ENCODE measurements at regions not wholly inside any gene's neighbourhood (a gene's known extent, or its start where the extent isn't known, plus 50 kb on each side); places are given as distances from the start of the nearest gene placed in this dataset.

DNA sequence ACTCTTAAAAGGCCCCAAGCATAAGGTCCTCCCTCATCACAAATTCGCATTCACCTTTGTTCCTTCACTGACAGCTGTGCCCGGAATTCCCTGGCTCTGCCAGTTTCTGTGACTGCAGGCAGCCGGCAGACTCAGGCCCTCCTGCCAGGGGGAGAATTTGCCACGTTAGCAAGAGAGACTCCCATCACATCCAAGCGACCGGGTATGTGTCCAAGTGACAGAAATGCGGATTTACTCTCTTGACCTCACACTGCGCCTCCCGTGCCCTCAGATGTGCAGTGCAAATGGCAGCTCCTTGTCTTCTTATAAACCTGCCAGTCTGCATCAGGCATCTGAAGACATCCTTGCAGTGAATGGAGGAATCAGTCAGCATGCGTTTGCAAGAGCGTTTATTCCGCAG is 187.1 kb upstream of the WWC1 start:
- TF ChIP-seq, protein P1, sequence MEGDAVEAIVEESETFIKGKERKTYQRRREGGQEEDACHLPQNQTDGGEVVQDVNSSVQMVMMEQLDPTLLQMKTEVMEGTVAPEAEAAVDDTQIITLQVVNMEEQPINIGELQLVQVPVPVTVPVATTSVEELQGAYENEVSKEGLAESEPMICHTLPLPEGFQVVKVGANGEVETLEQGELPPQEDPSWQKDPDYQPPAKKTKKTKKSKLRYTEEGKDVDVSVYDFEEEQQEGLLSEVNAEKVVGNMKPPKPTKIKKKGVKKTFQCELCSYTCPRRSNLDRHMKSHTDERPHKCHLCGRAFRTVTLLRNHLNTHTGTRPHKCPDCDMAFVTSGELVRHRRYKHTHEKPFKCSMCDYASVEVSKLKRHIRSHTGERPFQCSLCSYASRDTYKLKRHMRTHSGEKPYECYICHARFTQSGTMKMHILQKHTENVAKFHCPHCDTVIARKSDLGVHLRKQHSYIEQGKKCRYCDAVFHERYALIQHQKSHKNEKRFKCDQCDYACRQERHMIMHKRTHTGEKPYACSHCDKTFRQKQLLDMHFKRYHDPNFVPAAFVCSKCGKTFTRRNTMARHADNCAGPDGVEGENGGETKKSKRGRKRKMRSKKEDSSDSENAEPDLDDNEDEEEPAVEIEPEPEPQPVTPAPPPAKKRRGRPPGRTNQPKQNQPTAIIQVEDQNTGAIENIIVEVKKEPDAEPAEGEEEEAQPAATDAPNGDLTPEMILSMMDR (IDR thresholded peaks at IDR 0.05; ENCODE audit: low read depth, low read length): no peak
- no peak for DNase-seq (ENCODE audit: extremely low read depth, low read depth)

GRCh38 chr5:168104811-168105481 is 186.5 kb upstream of the WWC1 start:
- TF ChIP-seq, protein P1 (IDR thresholded peaks at IDR 0.05; ENCODE audit: low read depth, low read length): no peak
- no peak for DNase-seq (ENCODE audit: extremely low read depth, low read depth)

- TF ChIP-seq, protein P1 (IDR thresholded peaks at IDR 0.05; ENCODE audit: low read depth, low read length): no peak
- DNase-seq (ENCODE audit: extremely low read depth, low read depth): no peak
These were observed 185.3 kb upstream of the WWC1 start for GRCh38 chr5:168106008-168106761.

DNA sequence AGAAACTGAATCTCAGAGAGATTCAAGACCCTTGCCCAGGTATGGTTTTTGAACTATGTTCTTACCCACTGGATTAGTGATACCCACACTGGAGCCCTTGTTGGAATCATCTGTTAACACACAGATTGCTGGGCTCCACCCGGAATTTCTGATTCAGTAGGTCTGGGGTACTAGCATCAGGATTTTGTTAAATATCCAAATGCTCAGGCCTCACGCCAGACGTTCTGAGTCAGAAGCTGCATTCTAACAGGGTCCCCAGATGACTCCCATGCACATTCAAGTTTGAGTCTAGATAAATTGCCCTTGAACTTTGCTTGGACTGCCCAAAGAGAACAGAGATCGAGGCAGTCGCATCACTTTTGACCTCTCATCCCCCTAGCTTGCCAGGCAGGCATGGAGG is 182.0 kb upstream of the WWC1 start:
- DNase-seq (ENCODE audit: extremely low read depth, low read depth): no peak
- TF ChIP-seq, protein P1 (IDR thresholded peaks at IDR 0.05; ENCODE audit: low read depth, low read length): no peak

GRCh38 chr5:168110384-168110783 is 181.1 kb upstream of the WWC1 start:
- DNase-seq (ENCODE audit: extremely low read depth, low read depth): no peak
- TF ChIP-seq, protein P1 (IDR thresholded peaks at IDR 0.05; ENCODE audit: low read depth, low read length): no peak

DNA sequence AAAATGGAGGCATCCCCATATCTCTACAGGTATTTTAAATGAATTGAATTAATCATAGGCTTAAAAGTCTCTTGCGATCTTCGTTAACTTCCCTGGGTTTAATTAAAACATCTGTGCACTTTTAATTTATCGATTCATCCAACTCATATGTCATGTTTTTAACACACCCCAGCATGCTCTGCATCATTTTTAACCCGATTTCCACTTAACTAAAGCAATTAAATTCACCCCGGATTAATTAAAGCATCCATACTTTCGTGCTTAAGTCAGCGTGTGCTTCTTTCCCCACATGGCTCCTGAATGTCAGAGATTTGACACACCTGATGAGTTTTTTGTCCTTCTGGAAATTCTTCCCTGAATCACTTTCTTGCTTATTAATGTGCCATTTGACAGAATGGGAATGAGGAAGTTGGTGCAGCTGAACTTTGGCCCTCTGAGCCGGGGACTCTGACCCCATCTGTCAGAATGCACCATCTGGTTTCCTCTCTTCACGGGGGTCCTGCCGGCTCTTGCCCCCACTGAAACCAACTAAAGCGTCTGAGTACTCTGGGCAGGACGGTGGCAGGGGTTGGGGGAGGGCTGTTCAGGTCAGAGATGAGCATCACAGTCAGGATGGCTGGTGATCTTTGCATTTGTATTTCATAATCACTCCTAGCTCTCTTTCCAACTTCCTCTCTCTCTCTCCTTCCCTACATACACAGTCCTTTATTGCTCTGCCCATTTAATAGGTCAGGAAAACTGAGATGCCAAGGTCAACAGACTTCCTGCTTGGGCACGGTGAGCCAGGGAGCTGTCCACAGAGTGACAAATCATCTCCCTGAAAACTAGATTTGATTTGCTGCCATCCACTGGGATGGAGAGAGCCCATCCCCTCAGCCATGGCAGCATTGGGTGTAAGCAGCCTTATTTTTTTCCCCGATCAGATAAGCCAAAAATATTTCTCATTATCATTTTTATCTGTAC is 180.3 kb upstream of the WWC1 start:
- TF ChIP-seq, protein P1 (IDR thresholded peaks at IDR 0.05; ENCODE audit: low read depth, low read length): no peak
- DNase-seq (ENCODE audit: extremely low read depth, low read depth): no peak
